ENCODE measurements at regions not wholly inside any gene's neighbourhood (a gene's known extent, or its start where the extent isn't known, plus 50 kb on each side); places are given as distances from the start of the nearest gene placed in this dataset.

- DNase-seq, result no peak
These were observed 1595.2 kb downstream of the KCNT2 start for GRCh38 chr1:195012995-195013394.

GRCh38 chr1:195005338-195005737 lies 1602.9 kb downstream of the KCNT2 start:
- no peak for DNase-seq

GRCh38 chr1:194990483-194990882 lies 1617.8 kb downstream of the KCNT2 start:
- DNase-seq, result no peak

GRCh38 chr1:194975913-194976312 lies 1632.3 kb downstream of the KCNT2 start:
- DNase-seq, result no peak

GRCh38 chr1:194968916-194969315 lies 1639.3 kb downstream of the KCNT2 start:
- no peak for DNase-seq

- no peak for DNase-seq
These were observed 1648.4 kb downstream of the KCNT2 start for GRCh38 chr1:194959795-194960194.

GRCh38 chr1:194952171-194952570 lies 1656.1 kb downstream of the KCNT2 start:
- no peak for DNase-seq

GRCh38 chr1:194950584-194950983 lies 1657.7 kb downstream of the KCNT2 start:
- DNase-seq, result no peak

GRCh38 chr1:194940336-194941030 lies 1667.8 kb downstream of the KCNT2 start:
- no peak for DNase-seq

- no peak for DNase-seq
These were observed 1672.4 kb downstream of the KCNT2 start for GRCh38 chr1:194935864-194936263.

- DNase-seq, result no peak
These were observed 1677.1 kb downstream of the KCNT2 start for GRCh38 chr1:194931166-194931565.

- DNase-seq, result no peak
These were observed 1678.1 kb downstream of the KCNT2 start for GRCh38 chr1:194930132-194930531.

GRCh38 chr1:194929357-194929756 lies 1678.9 kb downstream of the KCNT2 start:
- DNase-seq, result no peak

- no peak for DNase-seq
These were observed 1689.1 kb downstream of the KCNT2 start for GRCh38 chr1:194919146-194919545.

GRCh38 chr1:194917769-194918168 lies 1690.5 kb downstream of the KCNT2 start:
- no peak for DNase-seq

GRCh38 chr1:194908643-194909042 lies 1699.6 kb downstream of the KCNT2 start:
- no peak for DNase-seq

GRCh38 chr1:194903524-194903923 lies 1704.7 kb downstream of the KCNT2 start:
- no peak for DNase-seq

GRCh38 chr1:194889310-194889709 lies 1702.9 kb upstream of the B3GALT2 start:
- DNase-seq, result no peak

GRCh38 chr1:194870860-194871259 lies 1684.4 kb upstream of the B3GALT2 start:
- no peak for DNase-seq

- no peak for DNase-seq
These were observed 1679.7 kb upstream of the B3GALT2 start for GRCh38 chr1:194866153-194866552.

GRCh38 chr1:194865383-194865782 lies 1679.0 kb upstream of the B3GALT2 start:
- no peak for DNase-seq

- DNase-seq, result no peak
These were observed 1675.7 kb upstream of the B3GALT2 start for GRCh38 chr1:194862129-194862528.

GRCh38 chr1:194860248-194861201 lies 1674.1 kb upstream of the B3GALT2 start:
- no peak for DNase-seq

All from activated CD4-positive, alpha-beta T cell treated with anti-CD3 and anti-CD28 coated beads, Interleukin-10, Interleukin-2, amounts not matched to agents 100 ng/mL and 50 ng/mL, durations not matched to agents 16 hours and 8 hours (primary cell).